Eye (tissue), 1 donor: ENCODE measurements at regions not wholly inside any gene's neighbourhood (a gene's known extent, or its start where the extent isn't known, plus 50 kb on each side); places are given as distances from the start of the nearest gene placed in this dataset.
"Not testable (repeated sequence)": the region's sequence is repeated elsewhere in the genome, so short reads cannot be mapped to it uniquely, and the experiment has no call there.

Experiments
- DNase-seq: peaks from one replicate; pipeline ENCODE4 v3.0.0-alpha.2; 2015

DNA sequence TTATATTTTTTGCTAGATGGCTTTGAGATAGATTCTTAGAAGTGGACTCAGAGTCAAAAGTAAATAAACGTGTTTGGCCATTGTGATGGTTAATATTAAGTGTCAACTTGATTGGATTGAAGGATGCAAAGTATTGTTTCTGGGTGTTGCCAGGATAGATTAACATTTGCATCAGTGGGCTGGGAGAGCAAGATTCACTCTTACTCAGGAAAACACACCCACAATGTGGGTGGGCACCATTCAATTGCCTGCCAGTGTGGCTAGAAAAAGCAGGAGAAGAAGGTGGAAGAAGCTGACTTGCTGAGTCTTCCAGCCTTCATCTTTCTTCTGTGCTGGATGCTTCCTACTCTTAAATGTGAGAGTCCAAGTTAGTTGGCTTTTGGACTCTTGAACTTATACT lies 368.4 kb upstream of the TSPY2 start:
- not testable (repeated sequence) for DNase-seq

DNA sequence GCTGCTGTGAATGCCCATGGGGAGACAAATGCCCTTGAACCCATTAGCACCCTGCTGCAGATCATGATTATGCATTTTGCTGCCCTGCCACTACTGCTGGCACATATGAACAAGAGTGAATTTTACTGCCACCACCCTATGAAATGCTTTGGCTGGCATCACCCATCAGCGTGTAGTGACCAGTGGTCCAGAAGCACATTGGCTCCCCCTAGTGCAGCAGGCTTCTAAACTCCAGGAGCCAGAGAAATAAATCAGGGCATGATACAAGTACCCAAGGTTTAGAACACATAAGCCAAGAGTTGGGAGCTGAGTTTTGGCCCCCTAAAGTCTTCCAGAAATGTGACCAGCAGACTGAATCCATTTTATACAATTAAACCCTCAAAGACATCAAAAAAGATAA lies 355.4 kb upstream of the TSPY2 start:
- not testable (repeated sequence) for DNase-seq

DNA sequence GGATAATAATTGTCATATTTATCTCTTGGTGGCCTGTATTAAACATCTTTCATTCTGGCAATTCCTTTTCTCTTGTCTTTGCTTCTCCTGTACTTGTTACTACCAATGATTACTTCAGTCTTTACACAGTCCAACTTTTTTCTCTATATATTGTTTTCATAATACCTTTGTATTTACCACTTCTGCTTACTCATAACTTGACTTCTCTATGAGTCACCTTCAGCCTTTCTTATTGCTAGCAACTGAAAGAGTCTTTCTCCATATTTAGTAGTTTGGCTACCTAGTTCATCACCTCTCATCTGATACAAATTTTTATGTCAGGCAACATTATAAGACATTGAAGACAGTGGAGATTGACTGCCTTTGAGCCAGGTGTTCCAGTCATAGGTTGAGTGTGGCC lies 349.3 kb upstream of the TSPY2 start:
- DNase-seq, result not testable (repeated sequence)

DNA sequence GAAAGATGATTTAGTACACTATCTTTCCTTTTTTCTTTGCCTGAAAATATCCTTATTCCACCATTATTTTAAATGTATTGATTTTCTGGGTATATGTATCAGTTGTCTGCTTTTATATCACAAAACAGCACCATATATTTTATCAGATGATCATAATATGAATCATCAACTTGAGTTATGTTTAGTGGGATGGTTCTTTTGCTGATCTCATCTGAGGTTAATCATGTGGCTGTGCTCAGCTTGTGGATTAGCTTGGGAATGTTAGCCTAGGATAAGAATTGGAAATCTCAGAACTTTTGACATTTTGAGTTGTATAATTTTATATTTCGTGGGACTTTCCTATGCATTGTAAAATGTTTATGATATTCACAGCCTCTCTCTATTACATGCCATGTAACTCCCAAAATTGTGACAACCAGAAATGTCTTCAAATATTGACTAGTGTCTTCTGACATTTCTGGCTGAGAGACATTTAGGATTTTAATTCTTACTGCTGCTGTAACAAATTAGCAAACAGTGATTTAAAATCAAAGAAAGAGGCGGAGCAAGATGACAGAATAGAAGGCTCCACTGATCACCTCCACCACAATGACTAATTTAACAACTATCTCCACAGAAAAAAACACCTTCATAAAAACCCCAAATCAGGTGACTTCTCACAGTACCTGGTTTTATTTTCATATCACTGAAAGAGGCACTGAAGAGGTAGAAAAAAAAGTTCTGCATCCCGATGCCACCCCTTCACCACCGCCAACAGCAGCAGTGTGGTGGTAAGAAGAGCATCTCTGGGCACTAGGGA lies 337.1 kb upstream of the TSPY2 start:
- DNase-seq, result not testable (repeated sequence)

DNA sequence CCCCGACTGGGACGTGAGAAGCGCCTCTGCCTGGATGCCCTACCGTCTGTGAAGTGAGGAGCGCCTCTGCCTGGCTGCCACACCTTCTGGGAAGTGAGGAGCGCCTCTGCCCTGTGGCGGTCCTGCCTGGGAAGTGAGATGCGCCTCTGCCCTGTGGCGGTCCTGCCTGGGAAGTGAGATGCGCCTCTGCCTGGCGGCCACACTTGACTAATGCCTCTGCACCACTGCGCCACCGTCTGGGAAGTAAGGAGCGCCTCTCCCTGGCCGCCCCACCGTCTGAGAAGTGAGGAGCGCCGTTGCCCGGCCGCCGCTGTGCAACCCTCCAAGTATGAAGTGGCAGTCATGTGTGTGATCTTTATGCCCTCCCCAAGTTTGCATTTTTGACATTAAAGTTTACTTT lies 307.6 kb upstream of the TSPY2 start:
- not testable (repeated sequence) for DNase-seq

DNA sequence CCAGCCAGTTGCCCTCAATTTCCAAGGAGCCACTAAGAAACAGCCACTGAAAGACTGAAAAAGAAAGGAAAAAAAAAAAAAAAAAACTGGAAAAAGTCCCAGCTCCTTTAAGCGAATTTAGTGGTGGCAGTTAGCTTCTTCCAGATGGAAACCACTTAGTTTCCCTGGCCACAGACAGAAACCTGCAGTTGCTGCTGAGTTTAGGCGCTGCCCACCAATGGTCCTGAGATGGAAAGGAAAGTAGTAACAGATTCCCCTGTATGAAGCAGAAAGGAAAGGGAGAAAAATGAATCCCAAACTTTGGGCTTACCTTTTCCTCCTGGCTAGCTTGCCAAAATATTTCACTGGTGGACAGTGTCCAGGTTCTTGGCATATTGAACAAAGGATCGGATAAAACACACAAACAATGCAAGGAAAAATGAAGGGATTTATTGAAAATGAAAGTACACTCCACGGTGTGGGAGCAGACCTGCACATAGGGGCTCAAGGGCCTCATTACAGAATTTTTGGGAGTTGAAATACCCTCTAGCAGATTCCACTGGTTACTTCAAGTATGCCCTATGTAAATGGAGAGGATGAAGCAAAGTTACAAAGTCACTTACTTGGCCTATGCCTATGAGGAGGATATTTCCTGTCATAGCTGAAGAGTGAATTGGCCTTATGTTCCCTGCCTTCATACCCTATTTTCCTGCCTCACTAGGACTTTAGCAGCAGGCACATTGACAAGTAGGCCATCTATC lies 299.5 kb upstream of the TSPY2 start:
- DNase-seq, result not testable (repeated sequence)

DNA sequence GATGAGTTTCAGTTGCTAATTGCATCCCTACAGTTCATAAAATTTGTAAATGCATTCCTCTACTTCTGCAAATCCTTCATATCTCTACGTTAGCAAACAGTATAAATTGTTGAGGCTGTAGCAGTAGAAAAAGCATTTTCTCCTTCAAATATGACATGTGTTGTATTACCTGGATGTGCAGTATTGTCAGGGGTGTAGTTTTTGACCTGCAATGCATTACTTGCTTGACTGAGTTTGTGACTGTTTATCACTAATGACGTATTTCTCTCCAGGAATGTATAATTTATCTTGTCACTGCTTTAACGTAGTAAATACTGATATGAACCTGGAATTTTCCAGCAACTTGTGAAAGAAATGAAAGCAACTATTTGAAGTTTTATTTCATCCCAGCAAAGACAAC lies 279.0 kb upstream of the TSPY2 start:
- DNase-seq, result peak; percentile 46

DNA sequence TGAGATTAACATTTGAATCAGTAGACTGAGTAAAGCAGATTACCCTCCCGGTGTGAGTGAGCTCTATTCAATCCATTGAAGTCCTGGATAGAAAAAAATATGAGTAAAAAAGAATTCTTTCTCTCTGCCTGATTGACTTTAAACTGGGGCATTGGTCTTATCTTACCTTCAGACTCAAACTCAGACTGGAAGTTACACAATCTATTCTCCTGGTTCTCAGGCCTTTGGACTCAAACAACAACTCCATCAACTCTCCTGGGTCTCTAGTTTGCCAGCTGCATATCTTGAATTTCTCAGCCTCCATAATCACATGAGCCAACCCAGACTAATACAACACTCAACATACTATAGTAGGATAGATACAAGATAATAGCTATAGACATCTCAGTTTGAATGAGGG lies 255.4 kb upstream of the TSPY2 start:
- not testable (repeated sequence) for DNase-seq
